Stimulated activated naive CD8-positive, alpha-beta T cell treated with anti-CD3 and anti-CD28 coated beads, Interleukin-15, Interleukin-2, amounts not matched to agents 100 U/mL and 50 U/mL, for 24 hours (primary cell): ENCODE measurements at regions not wholly inside any gene's neighbourhood (a gene's known extent, or its start where the extent isn't known, plus 50 kb on each side); places are given as distances from the start of the nearest gene placed in this dataset.

ENCODE experiments used
- ATAC-seq: fragments of 150-1000 bp; cut with Tn5 transposase; one replicate; pipeline ENCODE4 v1.10.0; 2021
- DNase-seq: peaks from one replicate; pipeline ENCODE4 v3.0.0; 2021

- DNase-seq: no peak
- no peak for ATAC-seq
Observed at GRCh38 chr18:68104036-68104435, 587.5 kb upstream of the DSEL start.

GRCh38 chr18:68103561-68103960, 587.0 kb upstream of the DSEL start:
- DNase-seq: no peak
- no peak for ATAC-seq

- DNase-seq (no peak), ATAC-seq (no peak)
Observed at GRCh38 chr18:68102117-68102516, 585.6 kb upstream of the DSEL start.

GRCh38 chr18:68098655-68099054, 582.1 kb upstream of the DSEL start:
- DNase-seq: no peak
- ATAC-seq: no peak

- no peak for DNase-seq
- no peak for ATAC-seq
Observed at GRCh38 chr18:68086481-68086880, 570.0 kb upstream of the DSEL start.

GRCh38 chr18:68085251-68085650, 568.7 kb upstream of the DSEL start:
- DNase-seq (no peak), ATAC-seq (no peak)

GRCh38 chr18:68083776-68084175, 567.3 kb upstream of the DSEL start:
- no peak for DNase-seq
- no peak for ATAC-seq

- no peak for DNase-seq
Observed at GRCh38 chr18:68083131-68083530, 566.6 kb upstream of the DSEL start.

GRCh38 chr18:68072744-68073143, 556.2 kb upstream of the DSEL start:
- DNase-seq: no peak
- ATAC-seq: no peak

More at GRCh38 chr18:68083131-68083530, 566.6 kb upstream of the DSEL start:
- no peak for ATAC-seq

GRCh38 chr18:68060871-68061270, 544.4 kb upstream of the DSEL start:
- DNase-seq (no peak), ATAC-seq (no peak)

GRCh38 chr18:68056936-68057335, 540.4 kb upstream of the DSEL start:
- DNase-seq (no peak), ATAC-seq (no peak)

GRCh38 chr18:68054669-68055068, 538.1 kb upstream of the DSEL start:
- ATAC-seq: no peak
- no peak for DNase-seq

GRCh38 chr18:68053290-68053689, 536.8 kb upstream of the DSEL start:
- no peak for DNase-seq

GRCh38 chr18:68041327-68041726, 524.8 kb upstream of the DSEL start:
- ATAC-seq (no peak), DNase-seq (no peak)

More at GRCh38 chr18:68053290-68053689, 536.8 kb upstream of the DSEL start:
- ATAC-seq: no peak

- no peak for ATAC-seq
- DNase-seq: no peak
Observed at GRCh38 chr18:68040198-68040597, 523.7 kb upstream of the DSEL start.

- DNase-seq: no peak
- no peak for ATAC-seq
Observed at GRCh38 chr18:68035774-68036522, 519.4 kb upstream of the DSEL start.

GRCh38 chr18:68034296-68034695, 517.8 kb upstream of the DSEL start:
- ATAC-seq (no peak), DNase-seq (no peak)

- DNase-seq: no peak
- no peak for ATAC-seq
Observed at GRCh38 chr18:68033466-68033865, 516.9 kb upstream of the DSEL start.

GRCh38 chr18:68024716-68025115, 508.2 kb upstream of the DSEL start:
- ATAC-seq: no peak

GRCh38 chr18:68017385-68017784, 500.9 kb upstream of the DSEL start:
- ATAC-seq (no peak), DNase-seq (no peak)

More at GRCh38 chr18:68024716-68025115, 508.2 kb upstream of the DSEL start:
- DNase-seq: no peak

- DNase-seq (no peak), ATAC-seq (no peak)
Observed at GRCh38 chr18:67997496-67997895, 481.0 kb upstream of the DSEL start.

GRCh38 chr18:67995769-67996168, 479.2 kb upstream of the DSEL start:
- no peak for DNase-seq
- no peak for ATAC-seq

- no peak for ATAC-seq
- DNase-seq: no peak
Observed at GRCh38 chr18:67980241-67980640, 463.7 kb upstream of the DSEL start.

GRCh38 chr18:67977067-67977616, 460.6 kb upstream of the DSEL start:
- no peak for ATAC-seq
- no peak for DNase-seq
